K562 (cell line): ENCODE measurements at regions not wholly inside any gene's neighbourhood (a gene's known extent, or its start where the extent isn't known, plus 50 kb on each side); places are given as distances from the start of the nearest gene placed in this dataset.
"Not testable (repeated sequence)": the region's sequence is repeated elsewhere in the genome, so short reads cannot be mapped to it uniquely, and the experiment has no call there.

Experiments
- ATAC-seq: fragments of 200-7000 bp; cut with Tn5 transposase; 3 replicates; pipeline ENCODE4 v1.9.1; 2020; ENCODE audit warnings: moderate library complexity
- BruUV-seq: library from RNA; stranded (reverse); fragments of 400-500 nt; replicated peaks from 2 replicates; lab custom pipeline; 2021; lab: Mats Ljungman, UMichigan
- CTCF ChIA-PET: fragments of 300-600 bp; formaldehyde crosslinking; extraction: SDS; loops from one replicate; lab custom pipeline; 2021; ENCODE audit warnings: low intra/inter-chr PET ratio; lab: Yijun Ruan, JAX
- POLR2A ChIA-PET: fragments of 300-600, 350-650 bp; sonication (Branson Sonifier 250); formaldehyde crosslinking; extraction: SDS; loops from one replicate; lab custom pipeline; 2021; ENCODE audit warnings: antibody characterized with exemption, inconsistent platforms; lab: Yijun Ruan, JAX
- DNase-seq, 4 experiments: peaks; one replicate each; pipeline versions ENCODE4 v3.0.0 to v3.0.0-alpha.2; 2011 to 2018; ENCODE audit warnings: low spot score in 3 of 4, mixed read lengths in 3 of 4; ENCODE audit errors: extremely low read depth in 1 of 4
- FAIRE-seq: peaks from 2 replicates; lab custom pipeline; 2011; peaks lifted over from hg19 to GRCh38; lab: Jason Lieb, UNC
- H2AFZ ChIP-seq: 2 replicates; pipeline ENCODE4 v1.6.0; 2011; ENCODE audit warnings: low read depth, low read length, control low read depth, inconsistent platforms
- H3K27ac ChIP-seq: fragments of 200-600 bp; 3 replicates; pipeline ENCODE4 v1.8.0; 2011; ENCODE audit warnings: low read depth, mild to moderate bottlenecking, control low read depth, inconsistent platforms, low read length, moderate library complexity, mixed read lengths; ENCODE audit errors: extremely low read depth
- H3K27me3 ChIP-seq, 2 experiments: fragments of 300-600 bp in 1 of 2; 2 replicates in 1 of 2; 3 replicates in 1 of 2; pipeline versions ENCODE4 v1.6.0 to v1.8.0; 2011; ENCODE audit warnings: inconsistent platforms in 2 of 2, low read length in 2 of 2, mild to moderate bottlenecking in 1 of 2, mixed read lengths in 1 of 2, moderate library complexity in 1 of 2; ENCODE audit not compliant: control insufficient read depth in 2 of 2, insufficient read depth in 2 of 2
- H3K36me3 ChIP-seq: fragments of 300-600 bp; 3 replicates; pipeline ENCODE4 v1.8.0; 2011; ENCODE audit warnings: mild to moderate bottlenecking, low read length, inconsistent platforms; ENCODE audit not compliant: control insufficient read depth, insufficient read depth
- H3K4me1 ChIP-seq, 2 experiments: fragments of 200-600 bp in 1 of 2; replicated peaks in 1 of 2; 2 replicates in 1 of 2; 3 replicates in 1 of 2; pipeline versions ENCODE4 v1.5.1 to v1.8.0; 2011; ENCODE audit warnings: inconsistent platforms in 2 of 2, low read length in 2 of 2, mild to moderate bottlenecking in 1 of 2, mixed read lengths in 1 of 2, moderate library complexity in 1 of 2; ENCODE audit not compliant: control insufficient read depth in 2 of 2, insufficient read depth in 2 of 2
- H3K4me2 ChIP-seq: 2 replicates; pipeline ENCODE4 v1.6.1; 2011; ENCODE audit warnings: low read length, control low read depth, inconsistent platforms, mixed read lengths; ENCODE audit not compliant: insufficient read depth
- H3K4me3 ChIP-seq: fragments of 200-600 bp; sonication (generic), shearing (Covaris generic); 2 replicates; pipeline ENCODE4 v1.5.1; 2016; ENCODE audit warnings: control low read depth, inconsistent platforms
- H3K79me2 ChIP-seq: fragments of 200-600 bp; 3 replicates; pipeline ENCODE4 v1.8.0; 2011; ENCODE audit warnings: low read length, inconsistent platforms; ENCODE audit not compliant: control insufficient read depth, insufficient read depth
- H3K9ac ChIP-seq, 2 experiments: 2 replicates each; pipeline versions ENCODE4 v1.6.0 to v1.6.1; 2011; ENCODE audit warnings: low read depth in 2 of 2, low read length in 2 of 2, control low read depth in 1 of 2, inconsistent platforms in 1 of 2, mild to moderate bottlenecking in 1 of 2, mixed read lengths in 1 of 2; ENCODE audit not compliant: insufficient read depth in 1 of 2
- H3K9me1 ChIP-seq: one replicate; pipeline ENCODE4 v1.6.0; 2011; ENCODE audit warnings: inconsistent platforms, mild to moderate bottlenecking, low read length, moderate library complexity; ENCODE audit not compliant: control insufficient read depth, insufficient read depth
- H3K9me3 ChIP-seq: replicated peaks from 2 replicates; pipeline ENCODE4 v1.5.1; 2011; ENCODE audit warnings: low read depth, low read length, inconsistent platforms; ENCODE audit not compliant: control insufficient read depth, insufficient read depth
- H4K20me1 ChIP-seq: replicated peaks from 2 replicates; pipeline ENCODE4 v1.6.1; 2011; ENCODE audit warnings: low read length, inconsistent platforms, mixed read lengths; ENCODE audit not compliant: control insufficient read depth, insufficient read depth
- BRD4 ChIP-seq: fragments of 200-600 bp; sonication (generic); IDR thresholded peaks from 2 replicates; pipeline ENCODE4 v1.6.1; 2017; ENCODE audit warnings: inconsistent platforms
- GTF2F1 ChIP-seq: IDR thresholded peaks from 2 replicates; pipeline ENCODE4 v1.6.1; 2011; ENCODE audit warnings: low read depth, low read length, improper control_type of control experiment
- HCFC1 ChIP-seq: IDR thresholded peaks from 2 replicates; pipeline ENCODE4 v1.6.1; 2012; ENCODE audit warnings: low read depth, low read length, improper control_type of control experiment
- ILK ChIP-seq: fragments of 450-650 bp; IDR thresholded peaks from 2 replicates; pipeline ENCODE4 v1.6.1; 2016; ENCODE audit warnings: missing genetic modification characterization, low read depth, mild to moderate bottlenecking, missing compliant biosample characterization, moderate library complexity, borderline replicate concordance
- RAD21 ChIP-seq, 2 experiments: fragments of 250-450 bp in 1 of 2; fragments of 450-650 bp in 1 of 2; sonication (Bioruptor Pico) in 1 of 2; formaldehyde crosslinking in 1 of 2; IDR thresholded peaks in 1 of 2; conservative IDR thresholded peaks in 1 of 2; 2 replicates each; pipeline versions ENCODE4 v1.4.0 to v1.8.0; 2020 to 2022; ENCODE audit warnings: mild to moderate bottlenecking in 2 of 2, moderate library complexity in 1 of 2
- WGBS: fragments of 100-300 bp; shearing (Covaris generic); methylation state at CpG from one replicate; pipeline ENCODE4 v1.1.6; 2016; ENCODE audit warnings: low coverage, mixed read lengths; ENCODE audit not compliant: insufficient coverage; ENCODE audit errors: missing lambda C conversion rate; 5-methylcytosine and 5-hydroxymethylcytosine counted together
- in situ Hi-C: fragments of 300-500 bp; cut with MboI; formaldehyde crosslinking; loops from 4 replicates; pipeline ENCODE4 v1.15.0; 2018; ENCODE audit warnings: inconsistent platforms, mixed read lengths
- intact Hi-C: fragments of 100-400 bp; cut with micrococcal nuclease; formaldehyde crosslinking; loops from 2 replicates; pipeline ENCODE4 v1.14.2; 2022

DNA sequence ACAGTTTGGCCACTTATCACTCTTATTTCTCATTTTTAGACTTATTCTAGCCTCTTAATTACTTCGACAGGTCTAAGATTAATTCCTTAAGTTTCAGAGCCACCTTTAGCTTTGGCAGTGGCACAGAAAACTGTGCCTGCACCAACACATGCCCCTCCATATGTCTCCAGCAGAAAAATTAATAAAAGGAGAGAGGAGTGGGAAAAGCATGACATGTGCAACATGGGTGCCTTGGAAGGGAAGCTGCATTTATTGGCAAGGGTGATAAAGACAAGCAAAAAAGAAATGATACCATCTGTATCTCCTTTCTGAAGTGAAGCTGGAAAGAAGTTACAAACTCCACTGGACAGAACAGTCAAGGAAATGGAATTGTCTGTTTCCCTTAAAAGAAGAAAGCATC is 121.7 kb upstream of the CFAP20DC start:
- ChIA-PET CTCF (no interaction called here), POLR2A (no interaction called here)
- Histone ChIP-seq H2AFZ (no peak overlapping the region), H3K4me3 (no peak overlapping the region), H3K36me3 (no peaks in the 10 kb centered on the region), H3K9ac (no peak overlapping the region), H3K9me1 (no peaks in the 10 kb centered on the region), H3K4me1 (no peaks in the 10 kb centered on the region), H3K27ac (no peak overlapping the region), H4K20me1 (no peaks in the 10 kb centered on the region), H3K9me3 (no peaks in the 10 kb centered on the region), H3K79me2 (no peaks in the 10 kb centered on the region), H3K4me2 (no peak overlapping the region), H3K27me3 (no peaks in the 10 kb centered on the region)
- no peak for DNase-seq
- no TSS peak for BruUV-seq
- TF ChIP-seq ILK (tag) = no peak
- TF ChIP-seq BRD4 = no peak
- no peak for TF ChIP-seq GTF2F1
- no peak for TF ChIP-seq RAD21 (CRISPR knock-in tag; conservative IDR thresholded peaks at IDR 0.05 in 1 of 2, IDR thresholded peaks at IDR 0.05 in 1 of 2)
- no peak for TF ChIP-seq HCFC1
- FAIRE-seq = no peak
- no peak for ATAC-seq
- WGBS = 0% methylated on average over 1 of the region's 1 CpG
- in situ Hi-C loops (no loop called here), intact Hi-C loops (no loop called here)

DNA sequence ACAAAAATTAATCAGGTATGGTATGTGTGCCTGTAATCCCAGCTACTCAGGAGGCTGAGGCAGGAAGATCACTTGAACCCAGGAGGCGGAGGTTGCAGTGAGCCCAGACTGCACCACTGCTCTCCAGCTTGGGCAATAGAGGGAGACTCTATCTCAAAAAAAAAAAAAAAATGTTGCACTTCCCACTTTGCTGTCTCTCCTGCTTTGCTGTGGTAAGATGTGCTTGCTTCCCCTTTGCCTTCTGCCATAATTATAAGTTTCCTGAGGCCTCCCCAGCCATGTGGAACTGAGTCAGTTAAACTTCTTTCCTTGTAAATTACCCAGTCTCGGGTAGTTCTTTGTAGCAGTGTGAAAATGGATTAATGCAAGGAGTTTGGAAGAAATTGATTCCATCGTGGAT is 120.3 kb upstream of the CFAP20DC start:
- H3K4me1 ChIP-seq, CTCF ChIA-PET, H3K9me3 ChIP-seq, DNase-seq, H4K20me1 ChIP-seq, H2AFZ ChIP-seq, H3K36me3 ChIP-seq, H3K27ac ChIP-seq, H3K9me1 ChIP-seq, FAIRE-seq, H3K27me3 ChIP-seq, ATAC-seq, BruUV-seq, intact Hi-C loops, H3K4me2 ChIP-seq, POLR2A ChIA-PET, H3K79me2 ChIP-seq, H3K9ac ChIP-seq, H3K4me3 ChIP-seq, in situ Hi-C loops: not testable (repeated sequence)
- 0% methylated on average over 3 of the region's 3 CpGs for WGBS
